GM19023 (cell line): ENCODE measurements at regions not wholly inside any gene's neighbourhood (a gene's known extent, or its start where the extent isn't known, plus 50 kb on each side); places are given as distances from the start of the nearest gene placed in this dataset.
"Not testable (repeated sequence)": the region's sequence is repeated elsewhere in the genome, so short reads cannot be mapped to it uniquely, and the experiment has no call there.

Experiments used
- ATAC-seq: cut with Tn5 transposase; IDR thresholded peaks from one replicate; pipeline ENCODE4 v1.9.1; 2021; ENCODE audit warnings: mild to moderate bottlenecking, moderate library complexity; ENCODE audit not compliant: unreplicated experiment

DNA sequence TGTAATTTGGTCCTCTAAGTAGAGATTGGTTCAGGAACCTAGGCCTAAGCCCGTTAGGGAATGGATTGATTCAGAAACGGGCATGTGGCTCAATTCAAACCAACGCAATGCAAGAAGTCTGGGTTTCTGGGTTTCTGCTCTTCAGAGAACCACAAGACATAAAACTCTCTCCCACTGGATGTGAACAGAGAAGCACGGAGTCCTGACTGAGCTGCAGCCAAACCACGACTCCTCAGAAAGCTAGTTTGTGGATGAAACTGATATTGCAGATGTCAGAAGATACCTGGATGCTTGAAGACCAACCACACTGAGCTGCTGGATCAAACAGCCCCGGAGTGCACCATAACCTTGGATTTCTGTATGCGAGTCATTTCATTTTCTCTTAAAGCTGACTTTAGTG is 50.0 kb downstream of the SOD2 start:
- ATAC-seq = no peak

GRCh38 chr6:159642481-159642880 is 50.6 kb downstream of the SOD2 start:
- ATAC-seq = no peak

DNA sequence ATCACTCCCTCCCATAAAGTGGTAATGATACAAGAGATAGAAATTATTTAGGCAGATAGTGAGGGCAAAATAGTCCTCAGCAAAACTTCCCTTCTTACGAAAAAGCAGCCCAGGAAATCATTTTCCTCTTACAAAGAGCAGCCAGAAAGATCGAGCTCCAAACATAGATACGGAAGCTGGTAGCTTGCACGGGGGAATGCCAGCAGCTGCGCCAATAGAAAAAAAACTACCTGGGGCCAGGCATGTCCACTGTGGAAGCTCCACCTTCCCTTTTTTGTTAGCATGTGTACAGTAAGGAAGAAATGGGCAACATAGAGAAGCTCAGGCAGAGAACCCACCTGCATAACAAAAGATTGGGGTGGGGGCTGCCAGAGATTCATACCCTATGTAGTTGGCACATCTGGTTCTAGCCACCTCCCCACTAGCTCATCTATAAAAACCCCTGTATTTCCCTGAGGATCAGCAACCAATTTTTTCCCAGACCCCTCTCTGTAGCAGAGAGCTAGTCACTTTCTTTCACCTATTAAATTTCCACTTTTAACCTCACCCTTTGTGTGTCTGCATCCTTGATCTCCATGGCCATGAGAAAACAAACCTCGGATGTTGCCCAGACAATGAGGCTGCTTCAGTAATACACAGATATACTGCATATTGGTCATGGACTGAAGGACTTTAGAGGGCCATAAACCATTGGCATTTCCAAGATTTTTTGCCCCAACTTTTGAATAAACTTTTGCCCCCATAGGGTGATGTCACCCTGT is 52.1 kb downstream of the SOD2 start:
- no peak for ATAC-seq

DNA sequence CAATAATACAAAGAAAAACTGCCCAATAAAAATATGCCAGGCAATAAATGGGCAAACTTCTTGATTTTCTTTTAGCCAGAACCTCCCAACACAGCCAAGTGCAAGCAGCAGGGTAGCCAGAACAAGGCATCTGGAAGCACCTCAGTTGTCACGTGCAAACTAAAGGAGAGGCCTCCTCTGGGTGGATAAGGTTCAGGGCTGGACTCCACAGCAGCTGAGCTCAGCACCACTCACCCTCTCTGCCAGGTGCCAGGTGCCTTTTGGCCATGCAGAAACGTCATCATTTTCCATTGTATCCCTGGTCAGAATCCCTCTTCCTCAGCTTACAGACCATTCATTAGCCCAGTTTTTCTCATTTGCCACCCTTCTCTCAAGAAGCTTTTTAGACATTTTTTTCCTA is 52.7 kb downstream of the SOD2 start:
- no peak for ATAC-seq

- ATAC-seq = no peak
These were observed 53.3 kb downstream of the SOD2 start for GRCh38 chr6:159639721-159640120.

DNA sequence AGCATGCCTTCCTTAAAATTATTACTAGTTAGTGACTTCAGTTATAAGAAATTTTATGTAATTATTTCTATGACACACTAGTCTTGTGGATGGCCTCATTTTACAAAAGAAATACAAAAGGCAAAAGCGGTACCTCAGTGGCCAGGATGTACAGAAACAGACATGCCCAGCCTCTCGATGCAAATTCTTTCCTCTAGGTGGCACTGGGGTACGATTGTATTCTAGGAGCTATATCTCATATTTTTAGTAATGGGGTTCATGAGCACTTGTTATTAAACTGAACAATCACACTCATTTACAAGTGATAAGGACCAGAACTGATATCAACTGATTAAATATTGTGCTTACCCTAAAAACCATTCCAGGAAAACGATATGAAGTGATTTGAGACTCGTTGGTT is 59.8 kb downstream of the SOD2 start:
- ATAC-seq = no peak

- ATAC-seq = no peak
These were observed 61.2 kb downstream of the SOD2 start for GRCh38 chr6:159631886-159632285.

- no peak for ATAC-seq
These were observed 65.1 kb downstream of the SOD2 start for GRCh38 chr6:159627939-159628338.

- not testable (repeated sequence) for ATAC-seq
These were observed 66.5 kb downstream of the SOD2 start for GRCh38 chr6:159626506-159626905.

- no peak for ATAC-seq
These were observed 69.9 kb downstream of the SOD2 start for GRCh38 chr6:159623156-159623555.

DNA sequence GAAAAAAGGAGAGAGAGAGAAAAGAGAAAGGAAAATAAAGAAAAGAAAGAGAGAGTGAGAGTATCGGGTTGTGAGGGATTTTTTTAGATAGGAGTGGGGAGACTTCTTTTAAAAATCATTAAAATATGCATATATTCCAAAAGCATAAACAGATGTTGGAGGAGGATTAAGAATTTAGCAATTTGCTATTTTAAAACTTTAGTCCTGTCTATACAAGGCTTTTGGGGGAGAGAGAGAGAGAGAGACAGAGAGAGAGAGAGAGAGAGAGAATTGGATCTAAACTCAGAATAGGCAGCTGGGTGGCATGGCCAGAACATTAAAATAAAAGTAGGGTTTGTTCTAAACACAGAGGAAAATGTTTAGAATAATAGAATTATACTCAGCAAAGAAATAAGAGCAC is 72.1 kb downstream of the SOD2 start:
- ATAC-seq = no peak

- no peak for ATAC-seq
These were observed 75.6 kb downstream of the SOD2 start for GRCh38 chr6:159617444-159617843.

- no peak for ATAC-seq
These were observed 76.6 kb downstream of the SOD2 start for GRCh38 chr6:159616456-159616855.

DNA sequence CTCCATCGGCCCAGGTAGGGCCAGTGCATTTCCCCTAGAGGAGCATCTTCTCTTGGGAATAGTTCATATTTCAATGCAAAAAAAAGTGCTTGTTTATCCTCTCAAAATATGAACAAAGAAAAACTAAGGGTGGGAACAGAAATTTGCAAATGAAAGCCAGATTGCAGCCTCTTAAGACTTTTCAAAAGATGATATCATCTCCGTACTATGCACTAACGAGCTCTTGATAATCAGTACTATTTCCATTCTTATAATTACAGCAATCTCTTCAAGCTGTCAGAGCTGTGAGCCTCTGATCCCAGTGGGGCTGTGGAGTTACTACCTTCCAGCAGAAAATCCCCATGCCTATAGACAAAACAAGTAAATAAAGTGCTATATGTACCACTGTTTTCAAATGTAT is 77.1 kb downstream of the SOD2 start:
- no peak for ATAC-seq

GRCh38 chr6:159610881-159611280 is 82.2 kb downstream of the SOD2 start:
- no peak for ATAC-seq

GRCh38 chr6:159609652-159610178 is 83.3 kb downstream of the SOD2 start:
- no peak for ATAC-seq

GRCh38 chr6:159608961-159609651 is 83.9 kb downstream of the SOD2 start:
- no peak for ATAC-seq

- ATAC-seq = no peak
These were observed 86.3 kb downstream of the SOD2 start for GRCh38 chr6:159606786-159607185.

- no peak for ATAC-seq
These were observed 88.5 kb downstream of the SOD2 start for GRCh38 chr6:159604443-159604956.

GRCh38 chr6:159602431-159603041 is 90.5 kb downstream of the SOD2 start:
- ATAC-seq = no peak

GRCh38 chr6:159601211-159601610 is 91.8 kb downstream of the SOD2 start:
- ATAC-seq = no peak

DNA sequence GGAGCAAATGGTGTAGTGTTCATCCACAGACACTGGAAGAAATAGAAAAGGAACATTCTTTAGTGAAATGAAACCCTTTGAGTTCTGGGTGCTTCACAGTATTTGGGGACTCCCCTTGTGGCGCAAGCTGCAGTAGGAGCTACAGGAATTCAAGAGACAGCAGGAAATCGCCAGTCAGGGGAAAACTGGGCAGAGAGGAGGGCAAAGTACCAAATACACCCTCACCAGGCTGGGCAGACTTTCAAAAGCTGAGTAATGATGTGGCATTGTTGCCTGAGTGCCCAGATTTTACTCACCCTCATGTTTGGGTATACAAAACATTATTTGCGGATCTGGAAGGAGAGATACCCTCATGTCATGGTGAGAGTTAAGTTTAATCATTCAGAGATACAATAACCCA is 97.9 kb downstream of the SOD2 start:
- no peak for ATAC-seq
